GM12891 (cell line): ENCODE measurements at regions not wholly inside any gene's neighbourhood (a gene's known extent, or its start where the extent isn't known, plus 50 kb on each side); places are given as distances from the start of the nearest gene placed in this dataset.
"Not testable (repeated sequence)": the region's sequence is repeated elsewhere in the genome, so short reads cannot be mapped to it uniquely, and the experiment has no call there.

Experiments used
- DNase-seq: peaks from one replicate; pipeline ENCODE4 v3.0.0; 2011; ENCODE audit warnings: low spot score; ENCODE audit not compliant: insufficient read length
- FAIRE-seq: peaks from 2 replicates; lab custom pipeline; 2011; peaks lifted over from hg19 to GRCh38; lab: Jason Lieb, UNC
- PAX5 ChIP-seq: IDR thresholded peaks from 2 replicates; pipeline ENCODE4 v1.6.1; 2011; ENCODE audit warnings: low read length, moderate library complexity, mild to moderate bottlenecking; ENCODE audit not compliant: insufficient read depth, severe bottlenecking
- POLR2A ChIP-seq: IDR thresholded peaks from 2 replicates; pipeline ENCODE4 v1.6.1; 2011; ENCODE audit warnings: low read depth, low read length, control low read depth
- POLR2AphosphoS5 ChIP-seq: IDR thresholded peaks from 2 replicates; pipeline ENCODE4 v1.6.1; 2011; ENCODE audit warnings: low read depth, low read length, control low read depth
- POU2F2 ChIP-seq: IDR thresholded peaks from 2 replicates; pipeline ENCODE4 v1.6.1; 2011; ENCODE audit warnings: low read depth, mild to moderate bottlenecking, control low read depth, low read length, moderate library complexity
- SPI1 ChIP-seq: IDR thresholded peaks from 2 replicates; pipeline ENCODE4 v1.6.1; 2011; ENCODE audit warnings: low read depth, low read length, control low read depth
- TAF1 ChIP-seq: IDR thresholded peaks from 2 replicates; pipeline ENCODE4 v1.6.1; 2011; ENCODE audit warnings: low read depth, low read length, control low read depth

- FAIRE-seq (no peak), DNase-seq (no peak)
- no peak for TF ChIP-seq POU2F2
- TF ChIP-seq TAF1, result no peak
- no peak for TF ChIP-seq POLR2A
Observed at GRCh38 chr11:92099183-92099582, 125.4 kb upstream of the FAT3 start.

- no peak for FAIRE-seq
- TF ChIP-seq PAX5 (no peak), SPI1 (no peak)
Observed at GRCh38 chr11:92098172-92098571, 126.4 kb upstream of the FAT3 start.

GRCh38 chr11:92087725-92088537 lies 136.7 kb upstream of the FAT3 start:
- FAIRE-seq (no peak), DNase-seq (no peak)
- TF ChIP-seq TAF1 (no peak), POLR2A (no peak), POLR2AphosphoS5 (no peak), SPI1 (no peak), POU2F2 (no peak)

More at GRCh38 chr11:92098172-92098571, 126.4 kb upstream of the FAT3 start:
- no peak for DNase-seq

- no peak for DNase-seq
- TF ChIP-seq TAF1, result no peak
- TF ChIP-seq POLR2A, result no peak
- no peak for TF ChIP-seq POLR2AphosphoS5
- TF ChIP-seq POU2F2, result no peak
- TF ChIP-seq PAX5, result no peak
- no peak for TF ChIP-seq SPI1
- FAIRE-seq, result no peak
Observed at GRCh38 chr11:92083123-92083522, 141.5 kb upstream of the FAT3 start.

GRCh38 chr11:92082652-92083051 lies 142.0 kb upstream of the FAT3 start:
- TF ChIP-seq PAX5 (no peak), POU2F2 (no peak), POLR2A (no peak), SPI1 (no peak), TAF1 (no peak), POLR2AphosphoS5 (no peak)
- FAIRE-seq (no peak), DNase-seq (no peak)

GRCh38 chr11:92074498-92074897 lies 150.1 kb upstream of the FAT3 start:
- DNase-seq, FAIRE-seq: not testable (repeated sequence)

- DNase-seq (no peak), FAIRE-seq (no peak)
- TF ChIP-seq SPI1, result no peak
- no peak for TF ChIP-seq POLR2A
- no peak for TF ChIP-seq TAF1
- no peak for TF ChIP-seq PAX5
- TF ChIP-seq POLR2AphosphoS5, result no peak
Observed at GRCh38 chr11:92071660-92072059, 153.0 kb upstream of the FAT3 start.

- TF ChIP-seq POLR2AphosphoS5 (no peak), POLR2A (no peak), POU2F2 (no peak), PAX5 (no peak), SPI1 (no peak), TAF1 (no peak)
- DNase-seq (no peak), FAIRE-seq (no peak)
Observed at GRCh38 chr11:92070026-92070889, 154.4 kb upstream of the FAT3 start.

GRCh38 chr11:92067016-92067415 lies 157.6 kb upstream of the FAT3 start:
- DNase-seq (no peak), FAIRE-seq (no peak)
- TF ChIP-seq POU2F2 (no peak), PAX5 (no peak), POLR2A (no peak), SPI1 (no peak), TAF1 (no peak), POLR2AphosphoS5 (no peak)

- FAIRE-seq (no peak), DNase-seq (no peak)
- TF ChIP-seq SPI1, result no peak
- no peak for TF ChIP-seq TAF1
Observed at GRCh38 chr11:92061456-92062062, 163.1 kb upstream of the FAT3 start.
